Calu3 (cell line): ENCODE measurements at regions not wholly inside any gene's neighbourhood (a gene's known extent, or its start where the extent isn't known, plus 50 kb on each side); places are given as distances from the start of the nearest gene placed in this dataset.

Experiments
- BruUV-seq: library from RNA; stranded (reverse); fragments of 400-500 nt; replicated peaks from 2 replicates; lab custom pipeline; 2021; lab: Mats Ljungman, UMichigan
- CTCF ChIA-PET: fragments of 300-600 bp; sonication (Branson Sonifier 250); formaldehyde crosslinking; loops from one replicate; lab custom pipeline; 2022; ENCODE audit warnings: antibody characterized with exemption; lab: Charles Lee
- DNase-seq: peaks from one replicate; pipeline ENCODE4 v3.0.0; 2022
- H3K27ac Mint-ChIP-seq: one replicate; pipeline ENCODE4 v1.8.0; 2022; ENCODE audit warnings: mixed read lengths; ENCODE audit not compliant: unreplicated experiment
- H3K27me3 Mint-ChIP-seq: one replicate; pipeline ENCODE4 v1.8.0; 2022; ENCODE audit warnings: mixed read lengths; ENCODE audit not compliant: unreplicated experiment
- H3K36me3 Mint-ChIP-seq: one replicate; pipeline ENCODE4 v1.8.0; 2022; ENCODE audit warnings: mild to moderate bottlenecking, moderate library complexity, mixed read lengths; ENCODE audit not compliant: insufficient read depth, unreplicated experiment
- H3K4me1 Mint-ChIP-seq: one replicate; pipeline ENCODE4 v1.8.0; 2022; ENCODE audit warnings: mild to moderate bottlenecking, low read depth, mixed read lengths; ENCODE audit not compliant: unreplicated experiment
- H3K4me3 Mint-ChIP-seq: one replicate; pipeline ENCODE4 v1.8.0; 2022; ENCODE audit warnings: mild to moderate bottlenecking, low read depth, moderate library complexity, mixed read lengths; ENCODE audit not compliant: unreplicated experiment
- H3K9me3 Mint-ChIP-seq: one replicate; pipeline ENCODE4 v1.8.0; 2022; ENCODE audit warnings: low read depth, mixed read lengths; ENCODE audit not compliant: unreplicated experiment
- CTCF ChIP-seq: fragments of 200-600 bp; IDR thresholded peaks from one replicate; pipeline ENCODE4 v1.8.0; 2022; ENCODE audit warnings: antibody characterized with exemption; ENCODE audit not compliant: unreplicated experiment
- intact Hi-C: fragments of 100-400 bp; cut with micrococcal nuclease; formaldehyde crosslinking; loops from one replicate; pipeline ENCODE4 v1.10.0; 2022; ENCODE audit not compliant: unreplicated experiment

- Mint-ChIP-seq H3K4me3 (no peak overlapping the region), H3K27ac (no peak overlapping the region), H3K27me3 (no peaks in the 10 kb centered on the region), H3K36me3 (peaks cover 4% of the 10 kb centered on the region), H3K4me1 (no peaks in the 10 kb centered on the region), H3K9me3 (no peaks in the 10 kb centered on the region)
- no peak for DNase-seq
- no TSS peak for BruUV-seq
- intact Hi-C loops = no loop called here
- no peak for TF ChIP-seq CTCF
- CTCF ChIA-PET = no interaction called here
Measured at GRCh38 chr9:102054811-102055210, 316.4 kb upstream of the GRIN3A start.

- no peak for DNase-seq
- no peak overlapping the region for H3K4me3 Mint-ChIP-seq
- TF ChIP-seq CTCF = no peak
- no peaks in the 10 kb centered on the region for H3K9me3 Mint-ChIP-seq
- BruUV-seq = no TSS peak
- H3K27ac Mint-ChIP-seq = no peak overlapping the region
- H3K4me1 Mint-ChIP-seq = no peaks in the 10 kb centered on the region
- H3K36me3 Mint-ChIP-seq = peaks cover 2% of the 10 kb centered on the region
- intact Hi-C loops = no loop called here
- H3K27me3 Mint-ChIP-seq = no peaks in the 10 kb centered on the region
- CTCF ChIA-PET = interaction anchor here (0.6 kb wide), 1 partner anchor 742 kb away, joined by 3 read pairs; no protein-coding TSS in a partner anchor
Measured at GRCh38 chr9:102049586-102050246, 311.3 kb upstream of the GRIN3A start.

- no peak overlapping the region for H3K4me3 Mint-ChIP-seq
- H3K4me1 Mint-ChIP-seq = no peaks in the 10 kb centered on the region
- no peaks in the 10 kb centered on the region for H3K27me3 Mint-ChIP-seq
- CTCF ChIA-PET = no interaction called here
- no peaks in the 10 kb centered on the region for H3K36me3 Mint-ChIP-seq
- BruUV-seq = no TSS peak
- H3K27ac Mint-ChIP-seq = no peak overlapping the region
- intact Hi-C loops = no loop called here
- no peak for TF ChIP-seq CTCF
- no peaks in the 10 kb centered on the region for H3K9me3 Mint-ChIP-seq
- DNase-seq = no peak
Measured at GRCh38 chr9:102047549-102047948, 309.1 kb upstream of the GRIN3A start.

GRCh38 chr9:102044133-102044532, 305.7 kb upstream of the GRIN3A start:
- CTCF ChIA-PET = no interaction called here
- no peak overlapping the region for H3K4me3 Mint-ChIP-seq
- DNase-seq = no peak
- BruUV-seq = no TSS peak
- intact Hi-C loops = no loop called here
- no peak for TF ChIP-seq CTCF
- H3K4me1 Mint-ChIP-seq = no peaks in the 10 kb centered on the region
- no peaks in the 10 kb centered on the region for H3K36me3 Mint-ChIP-seq
- no peak overlapping the region for H3K27ac Mint-ChIP-seq
- no peaks in the 10 kb centered on the region for H3K9me3 Mint-ChIP-seq
- no peaks in the 10 kb centered on the region for H3K27me3 Mint-ChIP-seq
